Lung (tissue), 11 donors: ENCODE measurements at regions not wholly inside any gene's neighbourhood (a gene's known extent, or its start where the extent isn't known, plus 50 kb on each side); places are given as distances from the start of the nearest gene placed in this dataset.
A peak's percentile ranks its signal among the peaks of the same experiment; 100 is the strongest.
"Not testable (repeated sequence)": the region's sequence is repeated elsewhere in the genome, so short reads cannot be mapped to it uniquely, and the experiment has no call there.

ENCODE experiments used
- ATAC-seq: fragments of 200-7000 bp; cut with Tn5 transposase; one replicate; pipeline ENCODE4 v1.9.1; 2020; ENCODE audit warnings: moderate number of reproducible peaks; ENCODE audit not compliant: insufficient read depth, low FRiP score
- DNase-seq, 3 donors: peaks; one replicate each; pipeline ENCODE4 v3.0.0-alpha.2; 2013 to 2017
- H3K27ac ChIP-seq, 2 donors: one replicate each; pipeline ENCODE4 v1.5.1; 2013; ENCODE audit warnings: mild to moderate bottlenecking in 2 of 2, moderate library complexity in 2 of 2, control low read depth in 1 of 2, inconsistent platforms in 1 of 2, low read depth in 1 of 2, low read length in 1 of 2
- H3K27me3 ChIP-seq, 3 donors: one replicate each; pipeline ENCODE4 v1.5.1; 2013; ENCODE audit warnings: low read length in 2 of 3; ENCODE audit not compliant: control insufficient read depth in 3 of 3, insufficient read depth in 3 of 3
- H3K36me3 ChIP-seq, 4 donors: one replicate each; pipeline ENCODE4 v1.5.1; 2013; ENCODE audit warnings: low read length in 4 of 4, mild to moderate bottlenecking in 1 of 4, moderate library complexity in 1 of 4; ENCODE audit not compliant: control insufficient read depth in 4 of 4, insufficient read depth in 4 of 4
- H3K4me1 ChIP-seq, 5 donors: one replicate each; pipeline ENCODE4 v1.5.1; 2013; ENCODE audit warnings: low read length in 5 of 5, mild to moderate bottlenecking in 2 of 5, moderate library complexity in 1 of 5; ENCODE audit not compliant: control insufficient read depth in 5 of 5, insufficient read depth in 5 of 5
- H3K4me3 ChIP-seq: one replicate; pipeline ENCODE4 v1.5.1; 2013; ENCODE audit warnings: mild to moderate bottlenecking, control low read depth, moderate library complexity
- H3K9ac ChIP-seq, 2 donors: one replicate each; pipeline ENCODE4 v1.5.1; 2013; ENCODE audit warnings: low read length in 2 of 2, control low read depth in 1 of 2; ENCODE audit not compliant: insufficient read depth in 1 of 2
- H3K9me3 ChIP-seq, 4 donors: one replicate each; pipeline ENCODE4 v1.5.1; 2013; ENCODE audit warnings: low read length in 3 of 4, mild to moderate bottlenecking in 1 of 4, moderate library complexity in 1 of 4; ENCODE audit not compliant: control insufficient read depth in 4 of 4, insufficient read depth in 3 of 4
- CTCF ChIP-seq: IDR thresholded peaks from 2 replicates; pipeline ENCODE4 v1.5.1; 2012; ENCODE audit warnings: mild to moderate bottlenecking; ENCODE audit errors: control extremely low read depth, extremely low read depth
- WGBS, 2 donors: extraction: QIAGEN DNeasy Blood & Tissue Kit; methylation state at CpG; one replicate each; pipeline ENCODE4 v1.1.7; 2013; 5-methylcytosine and 5-hydroxymethylcytosine counted together
- donor health status: control.
- donor health status: control.
- donor health status: Bipolar disorder and iron deficiency.
- donor health status: healthy.
- donor health status: DM: yes; HTN: yes; CAD: no.

GRCh38 chr3:75327453-75327852, 336.7 kb upstream of the FRG2C start:
- Histone ChIP-seq H3K4me3 (no peak overlapping the region), H3K9me3 (no peaks in the 10 kb centered on the region), H3K4me1 (peaks cover 0 to 22% (median 10%) of the 10 kb centered on the region in 5 donors), H3K36me3 (no peaks in the 10 kb centered on the region), H3K27ac (no peak overlapping the region), H3K9ac (no peak overlapping the region), H3K27me3 (no peaks in the 10 kb centered on the region)
- no peak for TF ChIP-seq CTCF
- no peak for ATAC-seq
- 80 to 84% methylated on average over 9 of the region's 9 CpGs for WGBS, 2 donors
- no peak for DNase-seq

- WGBS, 2 donors, result 57 to 78% methylated on average over 4 of the region's 4 CpGs
- H3K4me3 ChIP-seq, result no peak overlapping the region
- H3K36me3 ChIP-seq, result no peaks in the 10 kb centered on the region
- no peak overlapping the region for H3K9ac ChIP-seq
- TF ChIP-seq CTCF, result no peak
- peaks cover 0 to 28% (median 14%) of the 10 kb centered on the region in 5 donors for H3K4me1 ChIP-seq
- no peaks in the 10 kb centered on the region for H3K27me3 ChIP-seq
- peaks cover 0 to 2% (median 0%) of the 10 kb centered on the region in 4 donors for H3K9me3 ChIP-seq
- DNase-seq, result peak in 2 of 3 donors; percentile 24 to 29
- H3K27ac ChIP-seq, result no peak overlapping the region
- no peak for ATAC-seq
Measured at GRCh38 chr3:75329476-75330097, 334.5 kb upstream of the FRG2C start.

GRCh38 chr3:75330446-75330845, 333.7 kb upstream of the FRG2C start:
- not testable (repeated sequence) for H3K9ac ChIP-seq, H3K27me3 ChIP-seq, H3K9me3 ChIP-seq, DNase-seq, H3K36me3 ChIP-seq, ATAC-seq, H3K4me3 ChIP-seq, H3K27ac ChIP-seq
- peaks cover 0 to 25% (median 14%) of the 10 kb centered on the region in 5 donors for H3K4me1 ChIP-seq

- H3K9me3 ChIP-seq, ATAC-seq, H3K27me3 ChIP-seq, H3K4me3 ChIP-seq, H3K36me3 ChIP-seq, H3K9ac ChIP-seq, DNase-seq, H3K27ac ChIP-seq: not testable (repeated sequence)
- peaks cover 0 to 25% (median 12%) of the 10 kb centered on the region in 5 donors for H3K4me1 ChIP-seq
- WGBS, 2 donors, result 93 to 95% methylated on average over 1 of the region's 1 CpG
Measured at GRCh38 chr3:75332090-75332489, 332.0 kb upstream of the FRG2C start.
